GM13977 (cell line): ENCODE measurements at regions not wholly inside any gene's neighbourhood (a gene's known extent, or its start where the extent isn't known, plus 50 kb on each side); places are given as distances from the start of the nearest gene placed in this dataset.
"Not testable (repeated sequence)": the region's sequence is repeated elsewhere in the genome, so short reads cannot be mapped to it uniquely, and the experiment has no call there.

ENCODE experiments used
- DNase-seq: peaks from one replicate; pipeline ENCODE4 v3.0.0; 2012; ENCODE audit warnings: low spot score
- in situ Hi-C: fragments of 300-500 bp; cut with MboI; formaldehyde crosslinking; loops from one replicate; pipeline ENCODE4 v1.12.0; 2022; ENCODE audit warnings: low sequenced_read_pairs, low pct_unique_long_range_greater_than_20kb, mixed read lengths, inconsistent platforms; ENCODE audit not compliant: unreplicated experiment
- TF ChIP-seq, protein P1 (sequence below): IDR thresholded peaks from 2 replicates; pipeline ENCODE4 v1.5.1; 2012; ENCODE audit warnings: mild to moderate bottlenecking, control low read depth; ENCODE audit not compliant: insufficient read depth; ENCODE audit errors: extremely low read depth, missing control alignments

DNA sequence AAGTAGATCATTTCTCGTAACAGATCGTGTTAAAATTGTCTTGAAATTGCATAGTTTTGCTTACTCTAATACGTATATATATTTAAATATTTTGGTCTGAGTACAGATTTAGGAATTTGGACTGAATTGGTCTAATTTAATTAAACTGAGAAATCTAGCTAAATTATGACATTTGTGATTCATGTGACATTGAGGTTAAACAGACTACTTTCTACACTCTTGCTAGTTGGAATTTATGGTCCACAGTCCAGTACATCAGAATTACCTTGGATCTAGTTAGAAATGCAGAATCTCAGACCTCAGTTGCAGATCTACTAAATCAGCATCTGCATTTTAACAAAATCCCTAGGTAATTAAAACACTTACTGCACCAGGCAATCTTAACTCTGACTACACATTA lies 609.7 kb upstream of the GOLIM4 start:
- no peak for DNase-seq
- in situ Hi-C loops, result no loop called here
- TF ChIP-seq, protein P1, sequence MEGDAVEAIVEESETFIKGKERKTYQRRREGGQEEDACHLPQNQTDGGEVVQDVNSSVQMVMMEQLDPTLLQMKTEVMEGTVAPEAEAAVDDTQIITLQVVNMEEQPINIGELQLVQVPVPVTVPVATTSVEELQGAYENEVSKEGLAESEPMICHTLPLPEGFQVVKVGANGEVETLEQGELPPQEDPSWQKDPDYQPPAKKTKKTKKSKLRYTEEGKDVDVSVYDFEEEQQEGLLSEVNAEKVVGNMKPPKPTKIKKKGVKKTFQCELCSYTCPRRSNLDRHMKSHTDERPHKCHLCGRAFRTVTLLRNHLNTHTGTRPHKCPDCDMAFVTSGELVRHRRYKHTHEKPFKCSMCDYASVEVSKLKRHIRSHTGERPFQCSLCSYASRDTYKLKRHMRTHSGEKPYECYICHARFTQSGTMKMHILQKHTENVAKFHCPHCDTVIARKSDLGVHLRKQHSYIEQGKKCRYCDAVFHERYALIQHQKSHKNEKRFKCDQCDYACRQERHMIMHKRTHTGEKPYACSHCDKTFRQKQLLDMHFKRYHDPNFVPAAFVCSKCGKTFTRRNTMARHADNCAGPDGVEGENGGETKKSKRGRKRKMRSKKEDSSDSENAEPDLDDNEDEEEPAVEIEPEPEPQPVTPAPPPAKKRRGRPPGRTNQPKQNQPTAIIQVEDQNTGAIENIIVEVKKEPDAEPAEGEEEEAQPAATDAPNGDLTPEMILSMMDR, result no peak

DNA sequence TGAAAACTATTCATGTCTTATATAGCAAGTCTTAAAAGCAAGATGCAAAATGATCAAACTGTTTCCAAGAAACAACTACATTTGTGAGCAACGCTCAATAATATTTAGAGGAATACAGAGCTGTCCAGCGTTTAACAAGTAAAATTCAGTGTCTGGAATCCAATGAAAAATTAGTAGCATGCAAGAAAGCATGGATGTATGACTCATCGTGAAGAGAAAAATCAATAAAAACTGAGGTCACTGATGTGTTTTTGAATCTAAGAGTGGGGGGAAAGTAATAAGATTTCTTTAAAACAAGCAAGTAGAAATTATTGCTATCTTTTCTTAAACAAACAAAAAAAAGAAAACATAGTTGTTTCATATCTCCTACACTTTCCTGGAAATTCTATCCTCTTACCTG lies 600.3 kb upstream of the GOLIM4 start:
- DNase-seq, result no peak
- in situ Hi-C loops, result no loop called here
- TF ChIP-seq, protein P1, result no peak

DNA sequence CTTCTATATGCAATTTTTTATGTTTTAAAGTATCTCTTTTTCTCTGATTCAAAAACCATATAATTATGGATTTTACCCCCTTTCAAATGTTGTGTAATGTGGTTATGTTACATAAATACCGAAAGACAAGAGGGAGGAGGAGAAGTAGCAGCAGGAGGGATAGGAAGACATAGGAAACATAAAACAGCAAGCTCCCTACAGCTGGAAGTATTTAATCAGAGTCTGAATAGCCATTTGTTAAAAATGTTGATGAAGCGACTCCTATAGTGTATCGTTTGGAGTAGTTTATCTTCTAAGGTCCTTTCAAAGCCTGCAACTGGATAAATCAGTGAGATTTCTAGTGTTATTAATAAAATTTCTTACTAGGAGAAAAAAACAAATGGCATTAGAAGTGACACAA lies 598.1 kb upstream of the GOLIM4 start:
- in situ Hi-C loops, result no loop called here
- DNase-seq, result no peak

DNA sequence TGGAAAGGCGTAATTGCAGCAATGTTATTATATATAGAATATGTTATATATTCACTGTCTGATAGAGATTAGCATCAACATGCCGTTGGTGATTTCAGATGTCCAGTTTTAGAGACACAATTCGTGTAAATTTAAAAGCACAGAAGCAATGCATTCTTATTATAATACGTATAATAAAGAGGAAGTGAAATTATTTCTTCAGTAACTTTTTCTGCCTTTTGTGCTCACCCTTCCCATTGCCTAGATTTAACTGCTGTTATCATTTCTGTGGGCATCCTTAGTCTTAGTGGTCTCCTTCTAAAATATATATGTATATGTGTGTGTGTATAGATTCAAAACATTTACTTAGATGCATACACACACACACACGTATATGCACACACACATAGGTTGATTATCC lies 592.5 kb upstream of the GOLIM4 start:
- no peak for DNase-seq
- in situ Hi-C loops, result no loop called here
- TF ChIP-seq, protein P1, result no peak

More for the DNA sequence above, 598.1 kb upstream of the GOLIM4 start:
- TF ChIP-seq, protein P1, result no peak

DNA sequence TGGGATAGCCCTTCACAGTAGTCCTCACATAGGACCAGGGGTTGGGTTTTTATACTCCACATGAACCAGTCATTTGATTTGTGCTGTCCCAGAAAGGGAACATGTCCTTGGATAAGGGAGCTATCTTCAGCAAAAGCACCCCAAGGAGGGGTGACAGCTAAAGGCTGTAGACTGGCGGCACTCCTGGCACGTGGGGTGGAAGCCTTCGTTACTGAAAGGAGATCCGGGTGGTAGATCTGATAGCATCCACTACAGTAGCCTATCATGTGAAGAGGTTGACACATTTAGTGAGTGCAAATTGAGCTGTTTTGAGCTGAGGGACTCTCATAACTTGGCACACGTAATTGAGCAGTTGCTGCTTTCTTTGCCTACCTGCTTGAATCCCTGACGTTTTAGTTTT lies 588.8 kb upstream of the GOLIM4 start:
- DNase-seq, result no peak
- TF ChIP-seq, protein P1, result no peak
- in situ Hi-C loops, result no loop called here

DNA sequence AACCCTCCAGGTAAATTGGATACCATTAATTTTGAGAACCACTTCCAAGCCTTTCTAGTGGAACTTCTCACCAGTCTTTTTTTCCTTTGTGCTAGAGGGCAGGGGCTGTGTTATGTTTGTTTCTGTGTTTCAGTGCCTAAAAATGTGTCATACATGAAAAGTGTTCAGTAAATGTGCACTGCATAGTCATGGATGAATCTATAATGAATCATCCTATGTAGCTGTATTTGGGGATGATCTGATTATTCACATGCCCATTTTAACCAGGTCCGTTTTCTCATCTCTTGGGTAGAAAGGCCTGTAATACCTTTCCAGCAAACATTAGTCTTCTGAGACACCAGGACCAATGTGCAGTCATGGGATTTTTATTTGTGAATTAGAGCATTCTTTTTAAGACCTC lies 583.0 kb upstream of the GOLIM4 start:
- TF ChIP-seq, protein P1, result no peak
- no peak for DNase-seq
- in situ Hi-C loops, result no loop called here

DNA sequence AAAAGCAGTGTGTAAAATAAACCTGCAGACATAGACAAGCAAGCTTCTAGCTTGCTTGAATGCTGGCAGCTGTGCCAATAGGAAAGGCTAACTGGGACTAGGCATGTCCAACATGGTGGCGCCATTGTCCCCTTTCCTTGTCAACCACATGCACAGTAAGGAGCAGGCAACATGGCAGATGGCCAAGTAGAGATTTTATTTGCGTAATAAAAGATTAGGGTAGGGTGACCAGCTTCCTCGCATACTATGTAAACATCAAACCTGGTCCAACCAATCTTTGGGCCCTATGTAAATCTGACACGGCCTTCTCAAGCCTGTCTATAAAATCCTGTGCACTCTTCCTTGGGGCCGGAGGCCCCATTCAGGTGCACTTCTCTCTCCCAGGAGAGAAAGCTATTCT lies 575.4 kb upstream of the GOLIM4 start:
- DNase-seq, result no peak
- in situ Hi-C loops, result no loop called here
- TF ChIP-seq, protein P1, result no peak

DNA sequence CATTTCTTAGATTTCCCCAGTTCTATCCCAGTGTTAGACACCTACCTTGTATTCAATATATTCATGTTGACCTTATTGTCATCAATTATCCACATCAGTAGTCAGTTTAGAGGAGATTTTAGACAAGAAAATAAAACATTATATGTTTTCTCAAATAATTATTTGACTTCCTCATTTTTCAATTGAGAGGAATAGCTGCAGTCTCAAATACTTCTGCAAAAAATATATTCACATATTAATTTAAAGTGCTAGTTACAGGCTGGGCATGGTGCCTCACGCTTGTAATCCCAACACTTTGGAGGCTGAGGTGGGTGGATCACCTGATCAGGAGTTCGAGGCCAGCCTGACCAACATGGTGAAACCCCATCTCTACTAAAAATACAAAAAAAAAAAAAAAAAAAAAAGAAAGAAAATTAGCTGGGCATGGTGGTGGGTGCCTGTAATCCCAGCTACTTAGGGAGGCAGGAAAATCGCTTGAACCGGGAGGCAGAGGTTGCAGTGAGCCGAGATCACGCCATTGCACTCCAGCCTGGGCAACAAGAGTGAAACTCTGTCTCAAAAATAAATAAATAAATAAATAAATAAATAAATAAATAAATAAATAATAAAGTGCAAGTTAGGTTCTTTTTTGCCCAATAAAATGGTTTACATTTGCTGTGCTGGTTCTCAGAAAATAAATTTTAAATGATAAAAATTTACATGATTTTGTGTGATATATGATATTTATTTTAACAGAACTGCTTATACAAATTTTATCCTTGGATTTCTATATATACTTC lies 565.3 kb upstream of the GOLIM4 start:
- DNase-seq, in situ Hi-C loops: not testable (repeated sequence)
